ENCODE measurements at regions not wholly inside any gene's neighbourhood (a gene's known extent, or its start where the extent isn't known, plus 50 kb on each side); places are given as distances from the start of the nearest gene placed in this dataset.

DNA sequence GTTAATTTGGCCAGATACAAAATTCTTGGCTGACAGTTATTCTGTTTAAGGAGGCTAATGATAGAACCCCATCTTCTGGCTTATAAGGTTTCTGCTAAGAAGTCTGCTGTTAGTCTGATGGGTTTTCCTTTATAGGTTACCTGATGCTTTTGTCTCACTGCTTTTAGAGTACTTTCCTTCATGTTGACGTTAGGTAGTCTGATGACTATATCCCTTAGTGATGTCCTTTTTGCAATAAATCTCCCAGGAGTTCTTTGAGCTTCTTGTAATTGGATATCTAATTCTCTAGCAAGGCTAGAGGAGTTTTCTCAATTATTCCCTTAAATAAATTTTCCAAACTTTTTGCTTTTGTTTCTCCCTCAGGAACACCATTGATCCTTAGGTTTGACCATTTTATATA lies 114.1 kb upstream of the CDIN1 start:
- no peak for TF ChIP-seq EZH2 (IDR thresholded peaks at IDR 0.05; ENCODE audit: low read length, missing control alignments)
- TF ChIP-seq, protein P1, sequence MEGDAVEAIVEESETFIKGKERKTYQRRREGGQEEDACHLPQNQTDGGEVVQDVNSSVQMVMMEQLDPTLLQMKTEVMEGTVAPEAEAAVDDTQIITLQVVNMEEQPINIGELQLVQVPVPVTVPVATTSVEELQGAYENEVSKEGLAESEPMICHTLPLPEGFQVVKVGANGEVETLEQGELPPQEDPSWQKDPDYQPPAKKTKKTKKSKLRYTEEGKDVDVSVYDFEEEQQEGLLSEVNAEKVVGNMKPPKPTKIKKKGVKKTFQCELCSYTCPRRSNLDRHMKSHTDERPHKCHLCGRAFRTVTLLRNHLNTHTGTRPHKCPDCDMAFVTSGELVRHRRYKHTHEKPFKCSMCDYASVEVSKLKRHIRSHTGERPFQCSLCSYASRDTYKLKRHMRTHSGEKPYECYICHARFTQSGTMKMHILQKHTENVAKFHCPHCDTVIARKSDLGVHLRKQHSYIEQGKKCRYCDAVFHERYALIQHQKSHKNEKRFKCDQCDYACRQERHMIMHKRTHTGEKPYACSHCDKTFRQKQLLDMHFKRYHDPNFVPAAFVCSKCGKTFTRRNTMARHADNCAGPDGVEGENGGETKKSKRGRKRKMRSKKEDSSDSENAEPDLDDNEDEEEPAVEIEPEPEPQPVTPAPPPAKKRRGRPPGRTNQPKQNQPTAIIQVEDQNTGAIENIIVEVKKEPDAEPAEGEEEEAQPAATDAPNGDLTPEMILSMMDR (conservative IDR thresholded peaks at IDR 0.05 in 1 of 2, IDR thresholded peaks at IDR 0.05 in 1 of 2; ENCODE audit: low read depth in 1 of 2, low read length in 2 of 2): no peak
